ENCODE measurements at regions not wholly inside any gene's neighbourhood (a gene's known extent, or its start where the extent isn't known, plus 50 kb on each side); places are given as distances from the start of the nearest gene placed in this dataset.
A peak's percentile ranks its signal among the peaks of the same experiment; 100 is the strongest.

- ATAC-seq (no peak), DNase-seq (ENCODE audit: low read depth, low spot score) (no peak)
- Histone ChIP-seq H3K9me3 (ENCODE audit: control insufficient read depth in 1 of 2, insufficient read depth in 1 of 2, low read depth in 1 of 2, low read length in 2 of 2) (no peaks in the 10 kb centered on the region), H3K4me2 (ENCODE audit: low read length) (no peak overlapping the region), H3K27ac (ENCODE audit: low read depth, low read length) (no peak overlapping the region), H3K27me3 (ENCODE audit: insufficient read depth, low read length) (no peaks in the 10 kb centered on the region), H3K9ac (ENCODE audit: low read length) (no peak overlapping the region), H2AFZ (ENCODE audit: low read depth, low read length, poor library complexity, severe bottlenecking) (peak overlapping the region; percentile 54), H3K4me3 (replicated peaks in 1 of 2; ENCODE audit: low read depth in 1 of 2, low read length in 2 of 2) (no peak overlapping the region), H3K79me2 (ENCODE audit: insufficient read depth, low read length) (no peaks in the 10 kb centered on the region), H4K20me1 (ENCODE audit: insufficient read depth) (no peaks in the 10 kb centered on the region), H3K9me2 (ENCODE audit: insufficient read depth) (no peaks in the 10 kb centered on the region), H3K36me3 (ENCODE audit: control insufficient read depth in 1 of 2, insufficient read depth in 2 of 2, low read length in 2 of 2) (no peaks in the 10 kb centered on the region), H3K4me1 (ENCODE audit: control insufficient read depth in 1 of 2, insufficient read depth in 2 of 2, low read length in 2 of 2) (no peaks in the 10 kb centered on the region)
- TF ChIP-seq ZBTB33 (IDR thresholded peaks at IDR 0.05; ENCODE audit: extremely low read depth, insufficient replicate concordance, low read length) (no peak), CTCF (IDR thresholded peaks at IDR 0.05 in 2 of 3, conservative IDR thresholded peaks at IDR 0.05 in 1 of 3; ENCODE audit: borderline replicate concordance in 1 of 3, insufficient read depth in 1 of 3, low read depth in 2 of 3, low read length in 2 of 3) (peak in 2 of 3 experiments; percentile 20 to 35; a peak in 2 of 6 replicates), CEBPB (IDR thresholded peaks at IDR 0.05; ENCODE audit: low read depth) (no peak)
- CTCF ChIA-PET: no interaction called here
- intact Hi-C loops (cut with micrococcal nuclease): no loop called here
- POLR2A ChIA-PET: no interaction called here
- no TSS peak for BruUV-seq (replicated peaks)
- RAD21 ChIA-PET (ENCODE audit: low non-redundant PET in 1 of 2, low total read pairs in 2 of 2, uncharacterized antibody in 2 of 2, unreplicated experiment in 2 of 2): no interaction called here
Observed at GRCh38 chr4:132076829-132077228, 1072.3 kb upstream of the PCDH10 start.

GRCh38 chr4:132085105-132085504, 1064.0 kb upstream of the PCDH10 start:
- RAD21 ChIA-PET (ENCODE audit: low non-redundant PET in 1 of 2, low total read pairs in 2 of 2, uncharacterized antibody in 2 of 2, unreplicated experiment in 2 of 2): no interaction called here
- no peak for DNase-seq (ENCODE audit: low read depth, low spot score)
- TF ChIP-seq CTCF (IDR thresholded peaks at IDR 0.05 in 2 of 3, conservative IDR thresholded peaks at IDR 0.05 in 1 of 3; ENCODE audit: borderline replicate concordance in 1 of 3, insufficient read depth in 1 of 3, low read depth in 2 of 3, low read length in 2 of 3): no peak
- TF ChIP-seq POLR2AphosphoS5 (IDR thresholded peaks at IDR 0.05; ENCODE audit: low read depth, low read length): no peak
- no peak for TF ChIP-seq EZH2 (IDR thresholded peaks at IDR 0.05)
- TF ChIP-seq ELF1 (IDR thresholded peaks at IDR 0.05; ENCODE audit: borderline replicate concordance, low read depth): no peak
- TF ChIP-seq ZFX (IDR thresholded peaks at IDR 0.05): no peak
- no peak for TF ChIP-seq POLR2A (IDR thresholded peaks at IDR 0.05; ENCODE audit: borderline replicate concordance, extremely low read depth, insufficient read depth, insufficient read length)
- TF ChIP-seq CBX3 (IDR thresholded peaks at IDR 0.05; ENCODE audit: low read depth): no peak
- TF ChIP-seq REST (IDR thresholded peaks at IDR 0.05; ENCODE audit: low read depth): no peak

More at GRCh38 chr4:132085105-132085504, 1064.0 kb upstream of the PCDH10 start:
- no peaks in the 10 kb centered on the region for H3K79me2 ChIP-seq (ENCODE audit: insufficient read depth, low read length)
- intact Hi-C loops (cut with micrococcal nuclease): no loop called here
- H3K27me3 ChIP-seq (ENCODE audit: insufficient read depth, low read length): no peaks in the 10 kb centered on the region
- no peaks in the 10 kb centered on the region for H4K20me1 ChIP-seq (ENCODE audit: insufficient read depth)
- ChIA-PET POLR2A (no interaction called here), CTCF (no interaction called here)
- no peak overlapping the region for H3K4me2 ChIP-seq (ENCODE audit: low read length)
- no peak overlapping the region for H3K9ac ChIP-seq (ENCODE audit: low read length)
- no peak overlapping the region for H3K4me3 ChIP-seq (replicated peaks in 1 of 2; ENCODE audit: low read depth in 1 of 2, low read length in 2 of 2)
- H2AFZ ChIP-seq (ENCODE audit: low read depth, low read length, poor library complexity, severe bottlenecking): no peak overlapping the region
- H3K9me2 ChIP-seq (ENCODE audit: insufficient read depth): no peaks in the 10 kb centered on the region
- no peak overlapping the region for H3K27ac ChIP-seq (ENCODE audit: low read depth, low read length)
- no peaks in the 10 kb centered on the region for H3K36me3 ChIP-seq (ENCODE audit: control insufficient read depth in 1 of 2, insufficient read depth in 2 of 2, low read length in 2 of 2)
- no TSS peak for BruUV-seq (replicated peaks)
- no peaks in the 10 kb centered on the region for H3K4me1 ChIP-seq (ENCODE audit: control insufficient read depth in 1 of 2, insufficient read depth in 2 of 2, low read length in 2 of 2)
- no peak for ATAC-seq
- no peaks in the 10 kb centered on the region for H3K9me3 ChIP-seq (ENCODE audit: control insufficient read depth in 1 of 2, insufficient read depth in 1 of 2, low read depth in 1 of 2, low read length in 2 of 2)
